Right cardiac atrium (tissue), 5 donors: ENCODE measurements at regions not wholly inside any gene's neighbourhood (a gene's known extent, or its start where the extent isn't known, plus 50 kb on each side); places are given as distances from the start of the nearest gene placed in this dataset.

Experiments used
- ATAC-seq, 2 donors: fragments of 200-7000 bp; cut with Tn5 transposase; one replicate each; pipeline versions ENCODE4 v1.8.0 to v1.9.1; 2020; ENCODE audit warnings: moderate library complexity in 2 of 2, mild to moderate bottlenecking in 1 of 2
- DNase-seq, 3 donors: peaks; one replicate each; pipeline ENCODE4 v3.0.0-alpha.2; 2020
- H3K27ac ChIP-seq: one replicate; pipeline ENCODE4 v1.5.1; 2013; ENCODE audit warnings: mild to moderate bottlenecking, low read length, control low read depth, moderate library complexity
- H3K27me3 ChIP-seq: one replicate; pipeline ENCODE4 v1.6.1; 2013; ENCODE audit not compliant: control insufficient read depth, insufficient read depth
- H3K4me1 ChIP-seq: one replicate; pipeline ENCODE4 v1.6.1; 2013; ENCODE audit warnings: low read length; ENCODE audit not compliant: control insufficient read depth, insufficient read depth
- H3K4me3 ChIP-seq: one replicate; pipeline ENCODE4 v1.5.1; 2013; ENCODE audit warnings: low read length, control low read depth
- H3K9me3 ChIP-seq: one replicate; pipeline ENCODE4 v1.6.1; 2013; ENCODE audit warnings: low read length; ENCODE audit not compliant: control insufficient read depth
- WGBS: extraction: QIAGEN DNeasy Blood & Tissue Kit; methylation state at CpG from one replicate; pipeline ENCODE4 v1.1.7; 2013; 5-methylcytosine and 5-hydroxymethylcytosine counted together
- intact Hi-C, 4 donors: fragments of 100-400 bp; cut with DNase I; formaldehyde crosslinking; loops; one replicate each; pipeline versions ENCODE4 v1.11.0 to v1.14.0; 2022 to 2023
- donor health status: healthy with polysubstance abuse.
- donor health status: DM: no; HTN: yes; CAD: no.
- donor health status: DM: no; HTN: no; CAD: no.
- donor health status: DM: no; HTN: yes; CAD: no; lungs with severe emphysema.
- donor health status: DM: yes; HTN: yes; CAD: no.

DNA sequence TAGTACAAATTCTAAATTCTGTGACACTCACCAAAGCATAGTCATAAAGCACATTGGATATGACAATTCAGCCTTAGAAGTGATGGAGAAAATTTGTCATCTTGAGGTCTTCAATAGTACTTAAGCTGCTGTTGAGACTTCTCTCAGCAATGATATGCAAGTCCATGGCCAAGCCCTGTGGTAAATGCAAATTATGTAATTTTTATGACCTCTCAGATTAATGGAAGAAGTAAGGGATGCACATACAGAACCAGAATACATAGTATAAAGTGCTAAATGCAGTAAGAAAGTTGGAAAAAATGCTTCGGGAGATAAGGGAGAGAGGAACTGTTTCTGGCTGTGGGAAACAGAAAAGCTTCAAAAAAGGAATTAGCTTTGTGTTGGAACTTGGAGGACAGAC lies 700.7 kb downstream of the RNF144B start:
- H3K27ac ChIP-seq = no peak overlapping the region
- ATAC-seq (no peak), DNase-seq (no peak)
- no peaks in the 10 kb centered on the region for H3K4me1 ChIP-seq
- H3K9me3 ChIP-seq = no peaks in the 10 kb centered on the region
- H3K4me3 ChIP-seq = no peak overlapping the region
- WGBS = 51% methylated on average over 1 of the region's 1 CpG
- intact Hi-C loops = no loop called here
- H3K27me3 ChIP-seq = no peaks in the 10 kb centered on the region

DNA sequence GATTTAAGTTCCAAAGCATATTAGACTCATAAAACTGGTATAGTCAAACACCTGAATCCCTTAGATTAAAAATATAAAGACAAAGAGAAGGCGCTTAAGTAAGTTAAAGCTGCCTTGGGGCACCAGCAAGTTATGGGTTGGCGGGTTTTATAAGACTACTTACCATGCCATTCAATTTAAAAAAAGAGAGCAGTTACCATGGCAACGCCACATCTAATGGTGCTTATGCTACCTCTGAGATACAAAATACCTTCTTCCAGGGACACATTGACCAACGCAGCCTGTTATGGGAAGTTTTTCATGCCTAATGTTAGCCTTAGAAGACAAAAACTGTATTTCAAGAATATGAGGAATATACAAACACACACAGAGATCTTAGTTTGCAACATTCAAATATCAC lies 713.6 kb downstream of the RNF144B start:
- DNase-seq (no peak), ATAC-seq (no peak)
- H3K9me3 ChIP-seq = no peaks in the 10 kb centered on the region
- H3K4me3 ChIP-seq = no peak overlapping the region
- 86% methylated on average over 4 of the region's 4 CpGs for WGBS
- H3K27me3 ChIP-seq = no peaks in the 10 kb centered on the region
- H3K4me1 ChIP-seq = no peaks in the 10 kb centered on the region
- intact Hi-C loops = no loop called here
- no peak overlapping the region for H3K27ac ChIP-seq

DNA sequence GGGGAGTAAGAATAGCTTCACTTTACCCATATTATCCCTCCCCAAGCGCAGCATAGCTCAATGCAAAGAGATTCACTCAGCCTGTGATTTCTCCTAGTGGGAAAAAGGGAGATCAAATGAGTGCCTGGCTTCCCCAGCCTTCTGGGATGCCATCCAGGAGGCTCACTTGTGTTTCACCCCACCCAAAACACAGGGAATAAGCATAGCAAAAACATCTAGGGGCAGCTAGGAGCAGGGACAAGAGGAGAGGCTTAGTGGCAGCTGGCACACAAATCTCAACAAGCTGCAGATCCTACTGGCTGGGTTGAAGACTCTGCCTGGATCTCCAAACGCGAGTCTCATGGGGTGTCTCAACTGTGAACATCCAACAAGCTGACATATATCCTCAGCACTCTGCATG lies 715.8 kb downstream of the RNF144B start:
- intact Hi-C loops = no loop called here
- ATAC-seq = peak in 1 of 2 donors; percentile 33

DNA sequence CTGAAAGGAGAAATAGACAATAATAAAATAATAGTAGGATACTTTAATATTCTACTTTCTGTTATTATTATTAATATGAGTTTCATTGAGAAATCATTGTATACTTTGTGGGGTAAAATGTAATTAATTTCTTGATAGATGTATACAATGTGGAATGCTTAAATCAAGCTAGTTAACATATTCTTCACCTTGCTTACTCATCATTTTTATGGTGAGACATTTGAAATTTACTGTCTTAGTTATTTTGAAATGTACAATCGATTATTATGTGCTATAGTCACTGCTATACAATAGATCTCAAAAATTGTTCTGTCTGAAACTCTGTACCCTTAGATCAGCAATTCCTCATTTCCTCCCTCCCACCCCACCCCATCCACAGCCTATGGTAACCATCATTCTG lies 720.3 kb downstream of the RNF144B start:
- Histone ChIP-seq H3K4me3 (no peak overlapping the region), H3K9me3 (no peaks in the 10 kb centered on the region), H3K27ac (no peak overlapping the region), H3K27me3 (no peaks in the 10 kb centered on the region), H3K4me1 (no peaks in the 10 kb centered on the region)
- ATAC-seq (no peak), DNase-seq (no peak)
- intact Hi-C loops = no loop called here
- WGBS = 88% methylated on average over 1 of the region's 1 CpG

More for the DNA sequence above, 715.8 kb downstream of the RNF144B start:
- DNase-seq = no peak
- H3K4me1 ChIP-seq = no peaks in the 10 kb centered on the region
- 76% methylated on average over 3 of the region's 3 CpGs for WGBS
- H3K9me3 ChIP-seq = no peaks in the 10 kb centered on the region
- H3K27ac ChIP-seq = no peak overlapping the region
- no peak overlapping the region for H3K4me3 ChIP-seq
- H3K27me3 ChIP-seq = no peaks in the 10 kb centered on the region

DNA sequence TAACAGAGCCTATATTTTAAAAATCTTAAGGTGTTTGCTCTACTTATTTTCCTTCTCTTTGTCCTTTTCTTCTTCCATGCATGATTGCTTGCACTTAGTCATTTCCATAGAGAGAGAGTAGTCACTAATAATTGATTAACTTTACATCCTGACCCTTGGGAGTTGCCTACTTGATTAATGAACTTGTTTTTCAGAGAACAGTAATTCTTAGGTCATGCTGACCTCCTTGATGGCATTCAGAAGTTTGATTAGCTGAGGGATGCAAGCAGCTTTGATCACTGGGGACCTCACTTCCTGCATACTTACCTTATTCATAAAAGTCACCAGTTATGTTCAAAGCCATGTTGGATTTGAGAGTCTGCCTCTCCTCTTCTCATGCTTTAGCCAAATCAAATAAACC lies 715.6 kb upstream of the ID4 start:
- Histone ChIP-seq H3K4me3 (no peak overlapping the region), H3K9me3 (no peaks in the 10 kb centered on the region), H3K27ac (no peak overlapping the region), H3K27me3 (no peaks in the 10 kb centered on the region), H3K4me1 (no peaks in the 10 kb centered on the region)
- ATAC-seq = no peak
- no peak for DNase-seq
- intact Hi-C loops = no loop called here

DNA sequence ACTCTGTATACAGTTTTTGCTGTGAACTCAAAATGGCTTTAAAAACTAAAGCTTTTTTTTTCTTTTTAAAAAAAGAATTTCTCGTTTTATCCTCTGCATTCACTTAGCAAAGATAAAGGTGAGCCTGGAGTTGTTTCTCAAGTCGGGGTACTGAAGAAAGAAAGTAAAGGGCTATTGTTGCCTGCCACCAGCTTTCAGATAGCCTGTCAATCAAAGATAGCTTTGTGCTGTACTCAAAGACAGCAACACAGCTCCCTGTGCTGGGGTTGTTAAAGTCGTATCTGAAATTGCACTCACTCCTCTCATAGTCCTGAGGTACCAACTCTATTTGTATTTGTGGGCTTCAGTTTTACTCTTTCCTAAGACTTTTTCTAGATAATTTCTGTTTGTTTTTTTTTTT lies 710.1 kb upstream of the ID4 start:
- H3K9me3 ChIP-seq = no peaks in the 10 kb centered on the region
- DNase-seq (no peak), ATAC-seq (no peak)
- 42% methylated on average over 3 of the region's 3 CpGs for WGBS
- H3K4me1 ChIP-seq = no peaks in the 10 kb centered on the region
- H3K27me3 ChIP-seq = no peaks in the 10 kb centered on the region
- H3K4me3 ChIP-seq = no peak overlapping the region
- intact Hi-C loops = no loop called here
- no peak overlapping the region for H3K27ac ChIP-seq

DNA sequence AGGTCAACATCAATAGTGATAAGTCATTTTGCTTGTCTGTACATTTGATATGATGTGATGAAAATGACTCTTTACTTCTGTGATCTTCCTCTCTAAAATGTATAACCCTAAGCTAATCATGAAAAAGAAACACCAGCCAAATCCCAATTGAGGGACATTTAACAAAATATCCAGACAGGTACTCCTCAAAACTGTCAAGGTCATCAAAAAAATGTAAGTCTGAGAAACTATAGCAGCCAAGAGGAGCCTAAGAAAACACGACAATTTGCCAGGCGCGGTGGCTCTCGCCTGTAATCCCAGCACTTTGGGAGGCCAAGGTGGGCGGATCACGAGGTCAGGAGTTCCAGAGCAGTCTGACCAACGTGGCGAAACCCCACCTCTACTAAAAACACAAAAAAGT lies 708.5 kb upstream of the ID4 start:
- no peaks in the 10 kb centered on the region for H3K9me3 ChIP-seq
- no peaks in the 10 kb centered on the region for H3K27me3 ChIP-seq
- H3K4me3 ChIP-seq = no peak overlapping the region
- DNase-seq = no peak
- H3K27ac ChIP-seq = no peak overlapping the region
- WGBS = 83% methylated on average over 8 of the region's 8 CpGs
- intact Hi-C loops = no loop called here
- no peaks in the 10 kb centered on the region for H3K4me1 ChIP-seq
- no peak for ATAC-seq

DNA sequence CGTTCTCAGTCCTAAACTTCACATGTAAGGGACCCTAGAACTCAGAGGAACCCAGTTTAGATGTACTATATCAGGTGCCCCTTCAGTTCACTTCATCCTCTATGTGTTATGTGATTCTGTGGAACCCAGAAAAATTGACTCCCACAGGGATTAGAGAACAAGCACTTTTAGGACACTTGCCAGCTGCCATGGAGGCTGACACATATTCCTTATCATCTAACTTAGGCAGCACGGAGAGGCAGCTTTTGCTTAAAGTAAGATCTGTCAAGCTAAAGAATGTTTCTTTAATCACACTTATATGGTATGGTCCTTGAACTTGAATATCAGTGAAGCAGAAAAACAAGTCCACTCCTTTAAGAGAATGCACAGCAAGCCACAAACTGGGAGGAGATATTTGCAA lies 701.5 kb upstream of the ID4 start:
- H3K4me1 ChIP-seq = no peaks in the 10 kb centered on the region
- no peak for ATAC-seq
- no peak for DNase-seq
- H3K27ac ChIP-seq = no peak overlapping the region
- no peaks in the 10 kb centered on the region for H3K9me3 ChIP-seq
- no peaks in the 10 kb centered on the region for H3K27me3 ChIP-seq
- intact Hi-C loops = no loop called here
- H3K4me3 ChIP-seq = no peak overlapping the region
- 49% methylated on average over 2 of the region's 2 CpGs for WGBS

DNA sequence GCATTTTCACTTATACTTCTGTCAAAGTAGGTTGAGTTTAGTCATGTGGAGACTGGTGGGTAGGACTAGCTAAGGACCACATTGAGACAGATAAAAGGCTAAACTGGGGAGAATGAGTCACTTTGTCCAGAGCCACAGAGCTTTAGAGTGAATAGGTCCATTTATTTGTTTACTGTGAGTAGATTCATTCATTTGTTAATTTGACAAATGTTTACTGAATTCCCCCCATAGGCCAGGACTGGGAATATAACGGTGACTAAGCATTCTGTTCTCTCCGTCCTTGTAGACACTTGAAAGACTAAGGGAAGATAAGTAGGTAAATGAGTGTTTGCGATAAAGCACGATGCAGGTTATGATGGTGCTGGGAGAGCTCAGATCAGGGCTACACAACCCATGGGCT lies 699.7 kb upstream of the ID4 start:
- Histone ChIP-seq H3K27ac (no peak overlapping the region), H3K27me3 (no peaks in the 10 kb centered on the region), H3K4me1 (no peaks in the 10 kb centered on the region), H3K9me3 (no peaks in the 10 kb centered on the region), H3K4me3 (no peak overlapping the region)
- DNase-seq (no peak), ATAC-seq (no peak)
- WGBS = 58% methylated on average over 4 of the region's 4 CpGs
- intact Hi-C loops = no loop called here

DNA sequence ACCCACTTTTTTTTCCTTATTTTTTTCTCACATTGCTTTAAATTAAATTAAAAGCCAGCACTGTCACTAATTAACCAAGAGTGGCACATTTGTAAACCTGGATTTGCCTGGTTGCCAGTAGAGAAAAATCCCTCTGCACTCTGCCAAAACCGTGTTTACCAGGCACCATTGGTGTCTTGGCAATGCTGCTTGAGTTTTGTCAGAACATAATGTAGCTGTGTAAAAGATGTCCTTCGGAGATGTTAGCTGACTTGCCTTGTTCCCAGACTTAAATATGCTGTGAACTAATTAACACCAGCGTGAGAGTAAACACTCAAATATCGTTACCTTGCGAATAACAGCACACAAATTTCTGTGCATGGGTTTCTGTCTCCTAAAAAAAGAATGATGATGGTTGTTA lies 694.9 kb upstream of the ID4 start:
- H3K4me3 ChIP-seq = no peak overlapping the region
- no peak overlapping the region for H3K27ac ChIP-seq
- H3K4me1 ChIP-seq = no peaks in the 10 kb centered on the region
- intact Hi-C loops = no loop called here
- no peaks in the 10 kb centered on the region for H3K9me3 ChIP-seq
- no peak for ATAC-seq
- H3K27me3 ChIP-seq = no peaks in the 10 kb centered on the region
- DNase-seq = no peak
- 77% methylated on average over 5 of the region's 5 CpGs for WGBS

DNA sequence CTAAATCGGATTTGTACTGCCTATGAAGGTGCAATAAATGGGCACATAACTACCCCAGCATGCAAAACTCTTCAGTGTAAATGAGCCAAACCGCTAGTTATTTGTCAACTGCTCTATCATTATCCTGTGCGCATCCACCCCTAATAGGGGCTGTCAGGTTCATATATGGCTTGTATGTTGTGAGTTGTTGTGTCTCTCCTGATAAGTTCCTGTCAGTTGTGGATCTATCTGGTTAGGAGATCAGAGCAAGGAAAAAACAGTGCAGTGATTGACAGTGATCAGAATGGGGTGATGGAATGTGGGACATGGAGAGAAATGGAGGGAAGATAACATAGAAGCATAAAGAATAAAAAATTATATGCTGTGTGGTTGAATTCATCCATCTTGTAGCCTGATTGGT lies 686.9 kb upstream of the ID4 start:
- Histone ChIP-seq H3K27me3 (no peaks in the 10 kb centered on the region), H3K27ac (no peak overlapping the region), H3K9me3 (no peaks in the 10 kb centered on the region), H3K4me1 (no peaks in the 10 kb centered on the region), H3K4me3 (no peak overlapping the region)
- intact Hi-C loops = no loop called here
- ATAC-seq (no peak), DNase-seq (no peak)
- WGBS = 75% methylated on average over 3 of the region's 3 CpGs

DNA sequence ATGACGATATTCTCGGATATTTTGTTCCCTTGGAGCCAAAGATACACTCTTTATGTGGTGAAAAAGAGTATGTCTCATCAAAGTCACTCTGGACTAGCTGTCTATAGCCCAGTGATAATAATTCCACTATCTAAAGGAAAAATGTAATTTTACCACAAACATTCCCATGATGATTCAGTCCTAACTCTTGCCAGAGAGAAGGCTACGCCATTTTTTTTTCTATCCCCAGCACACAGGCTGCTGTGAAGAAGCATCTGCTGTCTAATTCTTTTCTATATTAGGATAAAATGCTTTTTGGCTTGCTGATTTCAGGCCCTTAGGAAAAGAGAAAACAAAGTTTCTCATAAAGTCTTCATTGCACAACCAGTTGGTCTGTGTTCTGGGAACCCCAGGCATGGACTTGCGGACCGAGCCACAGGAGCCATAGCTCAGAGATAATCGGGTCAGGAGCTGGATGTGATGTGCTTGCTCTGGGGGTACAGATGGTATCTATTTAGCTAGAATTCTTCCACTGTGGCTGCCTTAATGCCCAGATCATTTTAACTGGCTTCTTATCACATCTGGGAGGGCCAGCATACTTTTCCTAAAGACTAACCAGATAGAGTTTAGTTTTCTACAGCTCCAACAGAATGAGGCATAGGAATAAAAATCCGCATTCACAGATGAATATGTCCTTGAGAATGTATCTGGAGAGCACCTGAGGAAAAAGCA lies 683.7 kb upstream of the ID4 start:
- no peaks in the 10 kb centered on the region for H3K27me3 ChIP-seq
- no peak overlapping the region for H3K4me3 ChIP-seq
- H3K4me1 ChIP-seq = no peaks in the 10 kb centered on the region
- peak overlapping the region; percentile 39 for H3K27ac ChIP-seq
- peak in 2 of 3 donors; percentile 35 to 60 for DNase-seq
- WGBS = 58% methylated on average over 7 of the region's 7 CpGs
- no peaks in the 10 kb centered on the region for H3K9me3 ChIP-seq
- intact Hi-C loops = no loop called here
- peak; percentile 81 to 86 for ATAC-seq
